Transverse colon (tissue), 3 donors: ENCODE measurements at regions not wholly inside any gene's neighbourhood (a gene's known extent, or its start where the extent isn't known, plus 50 kb on each side); places are given as distances from the start of the nearest gene placed in this dataset.

Experiments used
- CTCF ChIP-seq, 5 experiments: fragments of 200-600 bp in 3 of 5; fragments of 450-650 bp in 2 of 5; sonication (generic) in 3 of 5; IDR thresholded peaks; 1 replicate in 2 of 5; 2 replicates in 3 of 5; pipeline ENCODE4 v1.5.1; 2016 to 2017; ENCODE audit warnings: antibody characterized with exemption in 5 of 5, inconsistent platforms in 3 of 5, mild to moderate bottlenecking in 2 of 5, moderate library complexity in 1 of 5
- EP300 ChIP-seq: sonication (generic); formaldehyde crosslinking; IDR thresholded peaks from one replicate; pipeline ENCODE4 v1.6.1; 2017; ENCODE audit warnings: antibody characterized with exemption, low read depth
- POLR2A ChIP-seq: fragments of 450-650 bp; IDR thresholded peaks from one replicate; pipeline ENCODE4 v1.6.1; 2016; ENCODE audit warnings: antibody characterized with exemption, mild to moderate bottlenecking, moderate library complexity

- TF ChIP-seq POLR2A (no peak), CTCF (IDR thresholded peaks at IDR 0.05) (no peak), EP300 (no peak)
These were observed 107.6 kb upstream of the PACRGL start for GRCh38 chr4:20592663-20593062.
